Osteoblast (primary cell): ENCODE measurements at regions not wholly inside any gene's neighbourhood (a gene's known extent, or its start where the extent isn't known, plus 50 kb on each side); places are given as distances from the start of the nearest gene placed in this dataset.

ENCODE experiments used
- DNase-seq: peaks from one replicate; pipeline ENCODE4 v3.0.0; 2011; ENCODE audit warnings: low spot score, mixed read lengths; ENCODE audit not compliant: insufficient read length; ENCODE audit errors: missing footprints
- H2AFZ ChIP-seq: 2 replicates; pipeline ENCODE4 v1.6.0; 2011; ENCODE audit warnings: mild to moderate bottlenecking, low read length
- H3K27ac ChIP-seq: 2 replicates; pipeline ENCODE4 v1.5.1; 2011; ENCODE audit warnings: mild to moderate bottlenecking, low read depth, low read length, moderate library complexity
- H3K27me3 ChIP-seq: 2 replicates; pipeline ENCODE4 v1.6.0; 2012; ENCODE audit warnings: mild to moderate bottlenecking, control low read depth, inconsistent platforms, low read length, moderate library complexity; ENCODE audit not compliant: insufficient read depth
- H3K36me3 ChIP-seq: 2 replicates; pipeline ENCODE4 v1.5.1; 2011; ENCODE audit warnings: mild to moderate bottlenecking, low read length, control low read depth, moderate library complexity; ENCODE audit not compliant: insufficient read depth
- H3K4me1 ChIP-seq: 2 replicates; pipeline ENCODE4 v1.5.1; 2011; ENCODE audit warnings: mild to moderate bottlenecking, low read length, control low read depth, moderate library complexity; ENCODE audit not compliant: insufficient read depth
- H3K4me2 ChIP-seq: 2 replicates; pipeline ENCODE4 v1.6.0; 2011; ENCODE audit warnings: mild to moderate bottlenecking, low read length; ENCODE audit not compliant: insufficient read depth
- H3K4me3 ChIP-seq: fragments of 200-600 bp; sonication (generic); 3 replicates; pipeline ENCODE4 v1.5.1; 2012; ENCODE audit warnings: mild to moderate bottlenecking, low read length, inconsistent platforms; ENCODE audit not compliant: insufficient read depth
- H3K79me2 ChIP-seq: 2 replicates; pipeline ENCODE4 v1.6.0; 2012; ENCODE audit warnings: mild to moderate bottlenecking, low read length, control low read depth, inconsistent platforms; ENCODE audit not compliant: insufficient read depth
- H3K9me3 ChIP-seq: 2 replicates; pipeline ENCODE4 v1.5.1; 2011; ENCODE audit warnings: low read depth, low read length, control low read depth
- H4K20me1 ChIP-seq: 2 replicates; pipeline ENCODE4 v1.6.0; 2012; ENCODE audit warnings: mild to moderate bottlenecking, low read length, control low read depth; ENCODE audit not compliant: insufficient read depth
- TF ChIP-seq, protein P1 (sequence below): IDR thresholded peaks from 2 replicates; pipeline ENCODE4 v1.5.1; 2011; ENCODE audit warnings: mild to moderate bottlenecking, low read depth, low read length, moderate library complexity; ENCODE audit errors: extremely low read depth

DNA sequence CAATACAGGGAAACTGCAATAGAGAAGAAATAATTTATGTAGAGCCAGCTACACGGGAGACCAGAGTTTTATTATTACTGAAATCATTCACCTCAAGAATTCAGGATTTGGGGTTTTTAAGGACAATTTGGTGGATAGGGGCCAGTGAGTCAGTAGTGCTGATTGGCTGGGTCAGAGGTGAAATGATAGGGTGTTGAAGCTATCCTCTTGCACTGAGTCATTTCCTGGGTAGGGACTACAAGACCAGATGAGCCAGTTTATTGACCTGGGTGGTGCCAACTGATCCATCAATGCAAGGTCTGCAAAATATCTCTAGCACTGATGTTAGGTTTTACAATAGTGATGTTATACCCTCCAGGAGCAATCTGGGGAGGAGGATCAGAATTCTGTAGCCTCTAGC, 486.3 kb downstream of the LRIG3 start:
- no peaks in the 10 kb centered on the region for H3K79me2 ChIP-seq
- H3K4me3 ChIP-seq: no peak overlapping the region
- H3K4me1 ChIP-seq: peaks cover 9% of the 10 kb centered on the region
- no peak overlapping the region for H3K27ac ChIP-seq
- no peak for DNase-seq
- H3K36me3 ChIP-seq: no peaks in the 10 kb centered on the region
- H4K20me1 ChIP-seq: no peaks in the 10 kb centered on the region
- H3K4me2 ChIP-seq: no peak overlapping the region
- peak overlapping the region; percentile 32 for H2AFZ ChIP-seq
- no peaks in the 10 kb centered on the region for H3K9me3 ChIP-seq
- H3K27me3 ChIP-seq: no peaks in the 10 kb centered on the region
- TF ChIP-seq, protein P1, sequence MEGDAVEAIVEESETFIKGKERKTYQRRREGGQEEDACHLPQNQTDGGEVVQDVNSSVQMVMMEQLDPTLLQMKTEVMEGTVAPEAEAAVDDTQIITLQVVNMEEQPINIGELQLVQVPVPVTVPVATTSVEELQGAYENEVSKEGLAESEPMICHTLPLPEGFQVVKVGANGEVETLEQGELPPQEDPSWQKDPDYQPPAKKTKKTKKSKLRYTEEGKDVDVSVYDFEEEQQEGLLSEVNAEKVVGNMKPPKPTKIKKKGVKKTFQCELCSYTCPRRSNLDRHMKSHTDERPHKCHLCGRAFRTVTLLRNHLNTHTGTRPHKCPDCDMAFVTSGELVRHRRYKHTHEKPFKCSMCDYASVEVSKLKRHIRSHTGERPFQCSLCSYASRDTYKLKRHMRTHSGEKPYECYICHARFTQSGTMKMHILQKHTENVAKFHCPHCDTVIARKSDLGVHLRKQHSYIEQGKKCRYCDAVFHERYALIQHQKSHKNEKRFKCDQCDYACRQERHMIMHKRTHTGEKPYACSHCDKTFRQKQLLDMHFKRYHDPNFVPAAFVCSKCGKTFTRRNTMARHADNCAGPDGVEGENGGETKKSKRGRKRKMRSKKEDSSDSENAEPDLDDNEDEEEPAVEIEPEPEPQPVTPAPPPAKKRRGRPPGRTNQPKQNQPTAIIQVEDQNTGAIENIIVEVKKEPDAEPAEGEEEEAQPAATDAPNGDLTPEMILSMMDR: no peak

GRCh38 chr12:58434726-58435125, 485.6 kb downstream of the LRIG3 start:
- H3K27me3 ChIP-seq: no peaks in the 10 kb centered on the region
- no peak overlapping the region for H3K4me2 ChIP-seq
- no peak overlapping the region for H2AFZ ChIP-seq
- H3K9me3 ChIP-seq: no peaks in the 10 kb centered on the region
- no peaks in the 10 kb centered on the region for H3K79me2 ChIP-seq
- H3K4me3 ChIP-seq: no peak overlapping the region
- no peaks in the 10 kb centered on the region for H3K36me3 ChIP-seq
- DNase-seq: no peak
- TF ChIP-seq, protein P1: no peak
- peaks cover 9% of the 10 kb centered on the region for H3K4me1 ChIP-seq
- H3K27ac ChIP-seq: no peak overlapping the region
- H4K20me1 ChIP-seq: no peaks in the 10 kb centered on the region

DNA sequence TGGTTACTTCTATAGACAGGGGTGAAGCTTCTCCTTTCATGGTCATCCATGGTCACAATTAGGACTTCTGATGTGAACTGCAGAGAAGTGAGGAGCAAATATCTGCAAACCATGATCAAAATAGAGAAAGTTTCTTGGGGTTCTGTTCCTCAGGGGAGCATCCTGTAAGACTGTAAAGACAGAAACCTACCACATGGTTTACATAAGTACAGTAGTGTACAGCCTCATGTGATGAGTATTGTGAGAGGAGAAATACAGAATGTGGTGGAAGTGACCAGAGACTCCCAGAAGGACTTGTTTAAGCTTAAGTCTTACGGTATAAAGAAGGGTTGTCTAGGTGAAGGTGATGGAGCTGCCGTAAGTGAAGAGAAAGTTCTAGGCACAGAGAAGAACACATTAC, 484.7 kb downstream of the LRIG3 start:
- Histone ChIP-seq H3K4me2 (no peak overlapping the region), H3K36me3 (no peaks in the 10 kb centered on the region), H3K27me3 (no peaks in the 10 kb centered on the region), H3K9me3 (no peaks in the 10 kb centered on the region), H3K4me1 (peaks cover 9% of the 10 kb centered on the region), H3K4me3 (no peak overlapping the region), H4K20me1 (no peaks in the 10 kb centered on the region), H3K27ac (no peak overlapping the region), H2AFZ (no peak overlapping the region), H3K79me2 (no peaks in the 10 kb centered on the region)
- no peak for DNase-seq
- TF ChIP-seq, protein P1: no peak

- Histone ChIP-seq H2AFZ (no peak overlapping the region), H3K4me3 (no peak overlapping the region), H3K79me2 (no peaks in the 10 kb centered on the region), H3K36me3 (no peaks in the 10 kb centered on the region), H3K4me1 (no peaks in the 10 kb centered on the region), H3K27ac (no peak overlapping the region), H3K27me3 (no peaks in the 10 kb centered on the region), H3K9me3 (no peaks in the 10 kb centered on the region), H3K4me2 (no peak overlapping the region), H4K20me1 (no peaks in the 10 kb centered on the region)
- no peak for DNase-seq
- TF ChIP-seq, protein P1: no peak
Observed at GRCh38 chr12:58441483-58441882, 478.8 kb downstream of the LRIG3 start.
